ENCODE measurements at regions not wholly inside any gene's neighbourhood (a gene's known extent, or its start where the extent isn't known, plus 50 kb on each side); places are given as distances from the start of the nearest gene placed in this dataset.

DNA sequence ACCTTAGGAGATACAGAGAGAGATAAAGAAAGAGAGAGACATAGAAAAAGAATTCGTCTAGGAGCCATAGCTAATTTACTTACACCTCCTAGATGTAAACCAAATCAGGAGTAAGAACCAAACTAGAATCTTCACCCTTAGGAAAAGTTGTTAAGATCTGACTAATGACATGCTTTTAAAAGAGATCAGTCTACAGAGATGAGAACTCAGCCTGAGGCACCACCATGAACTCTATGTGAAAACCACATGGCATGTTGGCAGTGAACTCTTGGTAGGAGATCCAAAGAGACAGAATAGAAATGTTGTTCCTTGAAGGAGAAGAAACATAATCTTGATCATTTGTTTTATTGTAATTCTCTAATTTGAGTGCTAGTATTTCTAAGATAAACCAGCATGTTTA, 585.4 kb upstream of the ID2 start:
- Mint-ChIP-seq H3K27ac (no peak overlapping the region), H3K9me3 (no peaks in the 10 kb centered on the region), H3K4me3 (no peak overlapping the region), H3K36me3 (ENCODE audit: low read depth) (no peaks in the 10 kb centered on the region), H3K27me3 (ENCODE audit: insufficient read depth) (no peaks in the 10 kb centered on the region), H3K4me1 (no peaks in the 10 kb centered on the region)
- H3K27me3 ChIP-seq (ENCODE audit: control insufficient read depth, insufficient read depth, low read length, poor library complexity, severe bottlenecking): no peaks in the 10 kb centered on the region
- DNase-seq: no peak
- H3K4me3 ChIP-seq (ENCODE audit: low read length): no peak overlapping the region
- no peaks in the 10 kb centered on the region for H3K36me3 ChIP-seq (ENCODE audit: control insufficient read depth, insufficient read depth, low read length)
- no peak overlapping the region for H3K27ac ChIP-seq (ENCODE audit: low read depth, low read length)
- 80% methylated on average over 1 of the region's 1 CpG; no CpG with 5 or more reads in 1 of the 2 experiments for WGBS, 2 experiments (ENCODE audit: insufficient coverage in 1 of 2, insufficient read length in 1 of 2)
- no peak overlapping the region for H3K9ac ChIP-seq (ENCODE audit: extremely low read depth, low read length, poor library complexity, severe bottlenecking)
- no peak for TF ChIP-seq CTCF (conservative IDR thresholded peaks at IDR 0.05)
- H3K9me3 ChIP-seq (ENCODE audit: control insufficient read depth, low read length): peaks cover 4% of the 10 kb centered on the region
- no peaks in the 10 kb centered on the region for H3K4me1 ChIP-seq (ENCODE audit: control insufficient read depth, insufficient read depth, low read length)

DNA sequence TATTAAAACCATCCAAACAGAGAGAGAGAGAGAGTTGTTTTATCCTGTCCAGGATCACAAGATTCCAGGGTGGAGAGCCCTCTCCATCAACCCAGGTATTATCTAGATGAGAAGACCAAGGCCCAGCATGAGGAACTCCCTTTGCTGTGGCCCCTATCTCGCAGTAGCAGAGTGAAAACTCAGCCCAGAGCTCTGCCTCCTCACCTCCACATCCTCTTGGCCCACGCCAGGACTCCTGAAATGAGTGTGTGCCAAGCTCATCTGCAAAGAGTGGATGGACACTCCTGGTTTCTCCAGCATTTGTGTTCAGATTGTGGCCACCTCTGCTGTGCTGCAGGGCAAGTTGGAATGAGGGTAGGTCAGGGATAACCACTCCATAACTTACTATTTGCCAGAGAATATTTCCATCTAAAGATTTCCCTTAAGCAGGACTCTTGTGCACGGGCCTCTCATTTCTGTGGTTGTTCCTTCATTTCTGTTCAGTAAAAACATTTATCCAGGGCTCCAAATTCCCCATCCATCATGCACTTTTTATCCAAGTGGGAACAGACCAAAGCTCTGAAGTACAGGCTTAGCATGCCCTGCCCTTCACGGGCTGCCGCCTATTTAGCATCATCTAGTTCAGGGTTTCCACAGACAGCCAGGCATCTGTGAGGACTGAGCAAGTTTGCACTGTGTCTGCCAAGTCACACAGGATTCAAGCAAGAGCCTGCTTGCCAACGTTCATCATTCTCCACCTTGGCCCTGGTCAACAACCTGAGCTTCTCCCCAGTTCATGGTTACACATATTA, 583.2 kb upstream of the ID2 start:
- Histone ChIP-seq H3K4me3 (ENCODE audit: low read length) (no peak overlapping the region), H3K27ac (ENCODE audit: low read depth, low read length) (no peak overlapping the region), H3K36me3 (ENCODE audit: control insufficient read depth, insufficient read depth, low read length) (no peaks in the 10 kb centered on the region), H3K4me1 (ENCODE audit: control insufficient read depth, insufficient read depth, low read length) (no peaks in the 10 kb centered on the region), H3K27me3 (ENCODE audit: control insufficient read depth, insufficient read depth, low read length, poor library complexity, severe bottlenecking) (no peaks in the 10 kb centered on the region), H3K9me3 (ENCODE audit: control insufficient read depth, low read length) (peaks cover 4% of the 10 kb centered on the region), H3K9ac (ENCODE audit: extremely low read depth, low read length, poor library complexity, severe bottlenecking) (no peak overlapping the region)
- Mint-ChIP-seq H3K36me3 (ENCODE audit: low read depth) (no peaks in the 10 kb centered on the region), H3K27ac (no peak overlapping the region), H3K4me1 (no peaks in the 10 kb centered on the region), H3K9me3 (no peaks in the 10 kb centered on the region), H3K27me3 (ENCODE audit: insufficient read depth) (no peaks in the 10 kb centered on the region), H3K4me3 (no peak overlapping the region)
- WGBS, 2 experiments (ENCODE audit: insufficient coverage in 1 of 2, insufficient read length in 1 of 2): 91 to 100% methylated on average over 1 to 6 of the region's 6 CpGs
- TF ChIP-seq CTCF (conservative IDR thresholded peaks at IDR 0.05): no peak
- DNase-seq: no peak

- H3K27me3 Mint-ChIP-seq (ENCODE audit: insufficient read depth): no peaks in the 10 kb centered on the region
- no peak overlapping the region for H3K4me3 Mint-ChIP-seq
- WGBS, 2 experiments (ENCODE audit: insufficient coverage in 1 of 2, insufficient read length in 1 of 2): 90 to 91% methylated on average over 3 to 4 of the region's 4 CpGs
- Histone ChIP-seq H3K4me1 (ENCODE audit: control insufficient read depth, insufficient read depth, low read length) (no peaks in the 10 kb centered on the region), H3K9ac (ENCODE audit: extremely low read depth, low read length, poor library complexity, severe bottlenecking) (no peak overlapping the region), H3K27ac (ENCODE audit: low read depth, low read length) (no peak overlapping the region), H3K4me3 (ENCODE audit: low read length) (no peak overlapping the region), H3K9me3 (ENCODE audit: control insufficient read depth, low read length) (peaks cover 4% of the 10 kb centered on the region), H3K27me3 (ENCODE audit: control insufficient read depth, insufficient read depth, low read length, poor library complexity, severe bottlenecking) (no peaks in the 10 kb centered on the region), H3K36me3 (ENCODE audit: control insufficient read depth, insufficient read depth, low read length) (no peaks in the 10 kb centered on the region)
- no peaks in the 10 kb centered on the region for H3K4me1 Mint-ChIP-seq
- H3K36me3 Mint-ChIP-seq (ENCODE audit: low read depth): no peaks in the 10 kb centered on the region
- no peaks in the 10 kb centered on the region for H3K9me3 Mint-ChIP-seq
- H3K27ac Mint-ChIP-seq: no peak overlapping the region
- no peak for TF ChIP-seq CTCF (conservative IDR thresholded peaks at IDR 0.05)
- no peak for DNase-seq
Measured at GRCh38 chr2:8099267-8099582, 582.6 kb upstream of the ID2 start.

Measured in endodermal cell (in vitro differentiated cells).